HG03103 (cell line): ENCODE measurements at regions not wholly inside any gene's neighbourhood (a gene's known extent, or its start where the extent isn't known, plus 50 kb on each side); places are given as distances from the start of the nearest gene placed in this dataset.
"Not testable (repeated sequence)": the region's sequence is repeated elsewhere in the genome, so short reads cannot be mapped to it uniquely, and the experiment has no call there.

Source experiments
- ATAC-seq: cut with Tn5 transposase; IDR thresholded peaks from one replicate; pipeline ENCODE4 v1.9.1; 2021; ENCODE audit warnings: low read depth; ENCODE audit not compliant: unreplicated experiment

GRCh38 chr21:7743940-7744339 is 2777.4 kb upstream of the TPTE start:
- ATAC-seq: not testable (repeated sequence)

GRCh38 chr21:7744406-7745099 is 2776.8 kb upstream of the TPTE start:
- ATAC-seq: peak; percentile 99

GRCh38 chr21:7745100-7745450 is 2776.3 kb upstream of the TPTE start:
- ATAC-seq: peak; percentile 47

DNA sequence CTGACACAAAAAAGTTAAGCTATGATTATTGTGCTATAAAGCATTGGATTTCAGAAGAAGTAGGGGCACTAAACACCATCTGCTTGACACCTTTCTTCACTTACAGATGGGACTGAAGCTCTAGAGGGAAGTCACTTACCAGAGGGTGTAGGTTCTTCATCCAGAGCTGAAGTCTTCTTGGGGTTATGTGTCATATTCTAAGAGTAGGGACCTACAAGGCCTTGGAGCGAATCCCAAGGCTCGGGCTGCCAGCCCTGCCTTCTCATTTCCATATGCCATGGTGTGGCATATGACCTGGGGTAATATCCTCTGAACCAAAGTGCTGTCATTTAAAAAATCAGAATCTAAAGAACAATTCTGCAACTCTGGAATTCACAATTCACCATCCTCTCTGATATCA is 2773.4 kb upstream of the TPTE start:
- ATAC-seq: not testable (repeated sequence)

GRCh38 chr21:7752611-7753010 is 2768.8 kb upstream of the TPTE start:
- not testable (repeated sequence) for ATAC-seq

GRCh38 chr21:7753380-7753877 is 2768.0 kb upstream of the TPTE start:
- ATAC-seq: peak; percentile 88

- ATAC-seq: not testable (repeated sequence)
These were observed 2751.4 kb upstream of the TPTE start for GRCh38 chr21:7769985-7770384.

GRCh38 chr21:7774219-7774618 is 2747.2 kb upstream of the TPTE start:
- ATAC-seq: not testable (repeated sequence)

- not testable (repeated sequence) for ATAC-seq
These were observed 2745.9 kb upstream of the TPTE start for GRCh38 chr21:7775327-7775984.

- ATAC-seq: not testable (repeated sequence)
These were observed 2745.3 kb upstream of the TPTE start for GRCh38 chr21:7776035-7776434.

DNA sequence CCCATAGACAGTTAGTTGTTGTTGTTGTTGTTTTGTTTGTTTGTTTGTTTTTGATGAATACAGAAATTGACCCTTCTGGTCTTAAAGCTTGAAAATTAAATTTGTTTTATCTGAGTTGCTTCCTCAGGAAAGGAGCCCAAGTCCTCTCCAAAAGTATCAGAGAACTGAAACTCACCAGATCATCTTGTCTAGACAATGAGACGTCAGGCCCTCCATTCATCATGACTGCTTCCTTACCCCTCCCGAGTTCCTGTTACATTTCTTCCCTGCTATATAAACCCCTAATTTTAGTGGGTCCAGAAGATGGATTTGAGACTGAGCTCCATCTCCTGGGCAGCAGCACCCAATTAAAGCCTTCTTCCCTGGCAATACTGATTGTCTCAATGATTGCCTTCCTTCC is 2744.8 kb upstream of the TPTE start:
- not testable (repeated sequence) for ATAC-seq

DNA sequence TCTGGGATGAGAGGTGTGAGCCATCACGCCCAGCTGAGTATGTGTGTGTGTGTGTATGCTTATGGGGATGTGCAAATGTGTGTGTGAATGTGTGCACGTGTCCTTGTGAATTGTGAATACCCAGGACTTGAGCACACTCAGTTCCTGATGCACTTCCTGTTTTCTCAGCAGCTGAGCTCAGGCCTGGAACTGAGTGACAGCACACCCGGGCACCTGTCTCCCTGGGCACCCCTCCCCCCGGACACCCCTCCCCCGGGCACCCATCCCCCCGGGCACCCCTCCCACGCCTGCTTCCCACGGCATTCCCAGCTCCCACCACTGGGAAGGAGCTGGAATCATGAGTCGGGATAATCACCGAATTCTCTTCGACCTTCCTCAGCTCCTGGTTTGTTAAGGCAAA is 2744.1 kb upstream of the TPTE start:
- not testable (repeated sequence) for ATAC-seq

DNA sequence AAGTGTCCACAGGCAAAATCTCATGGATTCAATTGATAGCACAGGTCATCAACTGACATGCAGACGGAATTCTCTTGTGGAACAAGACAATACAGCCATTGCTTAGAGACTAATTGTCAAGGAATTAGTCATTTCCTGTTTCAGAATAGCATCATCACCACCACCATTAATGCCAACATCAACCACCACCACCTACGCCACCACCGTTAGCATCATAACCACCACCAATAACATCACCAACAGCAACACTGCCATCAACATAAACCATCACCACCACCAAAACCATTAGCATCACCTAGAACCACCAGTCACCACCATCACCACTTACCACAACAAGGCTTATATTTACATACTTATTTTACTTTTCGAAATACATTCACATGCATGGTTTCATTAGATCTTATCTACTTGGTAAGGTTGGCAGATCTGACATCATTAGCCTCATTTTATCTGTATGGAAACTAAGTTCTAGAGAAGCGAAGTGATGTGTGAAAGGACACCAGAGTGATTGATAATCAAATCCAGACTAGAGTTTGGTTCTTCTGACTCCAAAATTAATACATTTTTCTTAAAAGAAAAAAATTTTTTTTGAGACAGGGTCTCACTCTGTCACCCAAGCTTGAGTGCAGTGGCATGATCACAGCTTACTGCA is 2733.8 kb upstream of the TPTE start:
- not testable (repeated sequence) for ATAC-seq

DNA sequence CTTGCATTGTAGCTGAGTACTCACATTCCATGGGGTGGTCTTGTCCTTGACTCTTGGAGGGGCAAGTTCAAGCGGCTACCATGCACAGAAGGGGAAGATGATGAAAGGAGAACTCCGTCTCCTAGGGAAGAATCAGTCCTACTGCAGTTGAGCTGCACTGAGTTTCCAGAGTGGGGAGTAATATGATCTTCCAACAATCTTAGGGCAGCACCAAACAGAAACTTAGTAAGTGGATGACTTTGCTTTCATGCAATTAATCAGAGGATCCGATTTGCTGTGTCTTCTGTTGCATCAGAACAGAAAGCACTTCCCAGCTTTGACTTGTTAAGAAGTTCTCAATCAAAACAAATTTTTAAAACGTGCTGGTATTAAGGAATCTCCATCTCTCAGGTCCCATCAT is 2727.6 kb upstream of the TPTE start:
- ATAC-seq: not testable (repeated sequence)

DNA sequence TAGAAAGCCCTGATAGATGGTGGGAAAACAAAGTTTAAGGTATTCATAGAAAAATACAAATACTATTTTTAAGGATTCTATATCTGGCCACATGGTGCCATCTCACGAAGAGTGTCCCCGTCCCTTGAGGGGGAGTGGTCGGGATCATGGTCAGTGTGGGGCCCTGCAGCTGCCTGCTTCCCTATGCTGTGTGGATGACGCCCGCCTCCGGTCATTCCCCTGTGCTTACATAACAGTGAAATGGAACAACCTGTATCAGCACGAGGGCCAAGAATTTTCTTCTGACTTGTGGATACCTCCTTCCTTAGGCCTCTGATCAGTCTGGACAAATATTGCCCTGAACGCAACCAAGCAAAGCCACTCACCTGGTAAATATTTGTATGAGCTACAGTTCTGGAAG is 2724.1 kb upstream of the TPTE start:
- not testable (repeated sequence) for ATAC-seq

DNA sequence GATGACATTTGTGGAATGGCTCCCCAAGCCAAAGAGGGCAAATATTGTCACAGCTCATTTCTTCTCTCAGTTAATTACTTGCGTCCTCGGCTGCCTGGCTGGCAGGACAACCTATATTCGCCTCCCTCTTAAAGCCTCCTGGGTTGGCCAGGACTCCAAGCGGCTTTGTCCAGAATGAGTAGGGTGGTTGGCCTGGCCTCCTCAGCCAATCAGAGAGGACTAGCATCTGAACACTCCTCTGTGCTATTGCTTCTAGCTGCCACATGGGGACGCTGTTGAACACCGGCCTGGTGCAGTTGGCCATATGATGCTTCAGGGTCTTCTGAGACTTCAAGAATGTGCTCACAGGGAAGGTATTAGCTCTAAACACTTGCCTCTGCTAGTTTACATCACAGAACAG is 2722.9 kb upstream of the TPTE start:
- ATAC-seq: not testable (repeated sequence)

DNA sequence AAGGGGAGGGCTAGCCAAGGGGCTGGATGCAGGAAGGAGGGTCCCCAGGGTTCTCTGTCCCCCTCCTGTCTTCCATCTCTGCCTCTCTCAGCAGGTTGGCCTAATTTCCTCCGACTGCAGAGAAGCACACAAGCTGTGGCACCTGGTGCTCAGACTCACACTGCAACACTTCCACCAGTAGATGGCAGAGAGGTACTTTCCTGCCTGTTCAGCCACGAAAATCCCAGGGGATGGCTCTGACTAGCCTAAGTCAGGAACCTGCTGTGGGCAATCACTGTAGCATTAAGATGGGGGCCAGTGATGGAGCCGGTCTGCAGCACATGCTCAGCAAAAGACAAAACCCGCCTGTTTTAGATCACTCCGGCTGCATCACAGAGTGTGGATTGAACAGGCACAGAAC is 2721.7 kb upstream of the TPTE start:
- ATAC-seq: not testable (repeated sequence)

DNA sequence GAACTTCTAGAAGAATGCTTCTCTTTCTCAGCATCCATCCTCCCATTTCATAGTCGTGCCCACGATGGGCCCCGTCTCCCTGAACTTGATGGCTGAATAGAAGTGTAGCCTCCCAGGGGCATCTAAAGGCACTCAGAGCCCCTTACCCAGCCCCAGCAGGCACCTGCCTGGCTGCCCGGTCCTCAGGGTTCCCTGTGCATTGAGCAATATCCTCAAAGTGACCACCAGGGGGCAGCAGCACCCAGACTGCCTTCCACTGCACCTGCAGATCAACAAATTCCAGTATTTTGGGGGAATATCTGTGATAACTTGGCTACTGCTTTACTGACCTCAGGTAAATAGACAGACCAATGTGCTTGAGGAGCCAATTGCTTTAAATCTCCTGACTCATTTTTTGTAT is 2707.9 kb upstream of the TPTE start:
- not testable (repeated sequence) for ATAC-seq

DNA sequence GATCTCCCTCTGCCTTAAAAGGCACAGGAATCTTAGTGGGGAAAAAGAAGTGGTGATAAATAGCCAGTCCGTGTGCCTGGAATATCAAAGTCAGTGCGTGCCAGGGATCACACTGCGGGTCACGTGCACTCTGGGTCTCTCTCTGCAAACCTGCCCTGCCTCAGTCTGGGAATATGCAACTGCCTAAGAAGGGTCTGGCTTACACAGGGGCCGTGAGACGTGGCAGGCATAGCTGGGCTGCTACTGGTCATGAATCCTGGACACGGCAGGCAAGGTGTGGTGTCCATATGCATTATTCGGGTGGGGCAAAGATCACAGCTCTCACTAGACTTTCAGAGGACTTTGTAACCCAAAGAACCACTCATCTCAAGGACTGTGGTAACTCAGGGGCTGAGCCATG is 2704.4 kb upstream of the TPTE start:
- ATAC-seq: not testable (repeated sequence)

DNA sequence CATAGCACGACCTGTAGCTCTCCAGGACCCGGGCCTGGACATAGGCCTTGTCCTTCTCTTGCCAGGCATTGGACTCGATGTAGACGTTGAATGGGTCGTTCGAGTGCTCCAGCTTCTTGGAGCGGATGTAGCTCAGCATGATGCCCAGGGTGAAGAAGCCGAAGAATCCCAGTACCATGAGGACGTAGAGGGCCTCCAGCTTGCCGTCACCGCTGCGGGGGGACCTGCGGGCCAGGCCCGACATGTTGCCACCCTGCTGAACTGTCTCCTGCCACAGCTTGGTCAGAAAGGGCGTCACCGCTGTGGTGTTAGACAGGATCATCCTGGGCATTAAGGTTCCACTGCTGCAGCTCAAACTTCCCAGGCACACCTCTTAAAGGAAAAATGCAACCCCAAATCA is 2702.1 kb upstream of the TPTE start:
- not testable (repeated sequence) for ATAC-seq

- ATAC-seq: not testable (repeated sequence)
These were observed 2695.8 kb upstream of the TPTE start for GRCh38 chr21:7825627-7826026.
